Dendritic cell treated with granulocyte-macrophage colony-stimulating factor and Interleukin-4, amounts not matched to agents 40 ng/mL and 50 ng/mL, for 4 days (primary cell): ENCODE measurements at regions not wholly inside any gene's neighbourhood (a gene's known extent, or its start where the extent isn't known, plus 50 kb on each side); places are given as distances from the start of the nearest gene placed in this dataset.

Experiments
- H3K27ac Mint-ChIP-seq: one replicate; pipeline ENCODE4 v1.8.0; 2022; ENCODE audit warnings: mild to moderate bottlenecking, mixed read lengths
- H3K27me3 Mint-ChIP-seq: one replicate; pipeline ENCODE4 v1.8.0; 2022; ENCODE audit warnings: mild to moderate bottlenecking, mixed read lengths
- H3K36me3 Mint-ChIP-seq: one replicate; pipeline ENCODE4 v1.8.0; 2022; ENCODE audit warnings: low read depth, mixed read lengths
- H3K4me1 Mint-ChIP-seq: one replicate; pipeline ENCODE4 v1.8.0; 2022; ENCODE audit warnings: low read depth, mixed read lengths
- H3K4me3 Mint-ChIP-seq: one replicate; pipeline ENCODE4 v1.8.0; 2022; ENCODE audit warnings: mild to moderate bottlenecking, moderate library complexity, mixed read lengths
- H3K9me3 Mint-ChIP-seq: one replicate; pipeline ENCODE4 v1.8.0; 2022; ENCODE audit warnings: mixed read lengths
- intact Hi-C: fragments of 100-400 bp; cut with micrococcal nuclease; formaldehyde crosslinking; loops from one replicate; pipeline ENCODE4 v1.15.0; 2022

GRCh38 chr22:48883211-48883960 is 944.3 kb downstream of the BRD1 start:
- intact Hi-C loops = no loop called here
- Mint-ChIP-seq H3K27ac (no peak overlapping the region), H3K4me3 (no peak overlapping the region), H3K36me3 (no peaks in the 10 kb centered on the region), H3K27me3 (no peaks in the 10 kb centered on the region), H3K9me3 (no peaks in the 10 kb centered on the region), H3K4me1 (no peaks in the 10 kb centered on the region)

GRCh38 chr22:48882636-48883200 is 945.0 kb downstream of the BRD1 start:
- Mint-ChIP-seq H3K4me1 (no peaks in the 10 kb centered on the region), H3K27ac (no peak overlapping the region), H3K27me3 (no peaks in the 10 kb centered on the region), H3K9me3 (no peaks in the 10 kb centered on the region), H3K4me3 (no peak overlapping the region), H3K36me3 (no peaks in the 10 kb centered on the region)
- intact Hi-C loops = no loop called here

GRCh38 chr22:48881326-48881980 is 946.2 kb downstream of the BRD1 start:
- Mint-ChIP-seq H3K4me1 (no peaks in the 10 kb centered on the region), H3K4me3 (no peak overlapping the region), H3K27me3 (peaks cover 1% of the 10 kb centered on the region), H3K36me3 (no peaks in the 10 kb centered on the region), H3K9me3 (no peaks in the 10 kb centered on the region), H3K27ac (no peak overlapping the region)
- intact Hi-C loops = no loop called here

- intact Hi-C loops = no loop called here
- Mint-ChIP-seq H3K36me3 (no peaks in the 10 kb centered on the region), H3K27ac (no peak overlapping the region), H3K4me1 (no peaks in the 10 kb centered on the region), H3K4me3 (no peak overlapping the region), H3K27me3 (peaks cover 1% of the 10 kb centered on the region), H3K9me3 (no peaks in the 10 kb centered on the region)
Measured at GRCh38 chr22:48880749-48881148, 946.9 kb downstream of the BRD1 start.

- Mint-ChIP-seq H3K27me3 (peaks cover 3% of the 10 kb centered on the region), H3K4me1 (no peaks in the 10 kb centered on the region), H3K4me3 (no peak overlapping the region), H3K9me3 (no peaks in the 10 kb centered on the region), H3K36me3 (no peaks in the 10 kb centered on the region), H3K27ac (no peak overlapping the region)
- intact Hi-C loops = no loop called here
Measured at GRCh38 chr22:48876951-48877350, 950.7 kb downstream of the BRD1 start.

GRCh38 chr22:48874956-48875355 is 952.7 kb downstream of the BRD1 start:
- intact Hi-C loops = no loop called here
- H3K4me3 Mint-ChIP-seq = no peak overlapping the region
- H3K27ac Mint-ChIP-seq = no peak overlapping the region
- peaks cover 7% of the 10 kb centered on the region for H3K9me3 Mint-ChIP-seq
- H3K36me3 Mint-ChIP-seq = no peaks in the 10 kb centered on the region
- no peaks in the 10 kb centered on the region for H3K4me1 Mint-ChIP-seq
- H3K27me3 Mint-ChIP-seq = peaks cover 3% of the 10 kb centered on the region

GRCh38 chr22:48873191-48873520 is 954.5 kb downstream of the BRD1 start:
- intact Hi-C loops = no loop called here
- peaks cover 9% of the 10 kb centered on the region for H3K9me3 Mint-ChIP-seq

GRCh38 chr22:48872271-48873190 is 955.1 kb downstream of the BRD1 start:
- Mint-ChIP-seq H3K36me3 (no peaks in the 10 kb centered on the region), H3K4me3 (no peak overlapping the region), H3K27ac (no peak overlapping the region), H3K4me1 (no peaks in the 10 kb centered on the region), H3K27me3 (peaks cover 3% of the 10 kb centered on the region), H3K9me3 (peaks cover 9% of the 10 kb centered on the region)
- intact Hi-C loops = no loop called here

More at GRCh38 chr22:48873191-48873520, 954.5 kb downstream of the BRD1 start:
- no peak overlapping the region for H3K27ac Mint-ChIP-seq
- H3K27me3 Mint-ChIP-seq = peaks cover 3% of the 10 kb centered on the region
- H3K4me3 Mint-ChIP-seq = no peak overlapping the region
- no peaks in the 10 kb centered on the region for H3K36me3 Mint-ChIP-seq
- no peaks in the 10 kb centered on the region for H3K4me1 Mint-ChIP-seq

- peaks cover 2% of the 10 kb centered on the region for H3K27me3 Mint-ChIP-seq
- no peaks in the 10 kb centered on the region for H3K36me3 Mint-ChIP-seq
- H3K4me1 Mint-ChIP-seq = no peaks in the 10 kb centered on the region
- H3K27ac Mint-ChIP-seq = no peak overlapping the region
- peaks cover 9% of the 10 kb centered on the region for H3K9me3 Mint-ChIP-seq
- intact Hi-C loops = no loop called here
- H3K4me3 Mint-ChIP-seq = no peak overlapping the region
Measured at GRCh38 chr22:48871176-48871840, 956.4 kb downstream of the BRD1 start.

- H3K36me3 Mint-ChIP-seq = no peaks in the 10 kb centered on the region
- no peak overlapping the region for H3K4me3 Mint-ChIP-seq
- H3K9me3 Mint-ChIP-seq = peaks cover 9% of the 10 kb centered on the region
- no peaks in the 10 kb centered on the region for H3K4me1 Mint-ChIP-seq
- intact Hi-C loops = no loop called here
- no peak overlapping the region for H3K27ac Mint-ChIP-seq
- H3K27me3 Mint-ChIP-seq = peaks cover 2% of the 10 kb centered on the region
Measured at GRCh38 chr22:48870436-48870835, 957.2 kb downstream of the BRD1 start.

GRCh38 chr22:48869788-48870187 is 957.9 kb downstream of the BRD1 start:
- Mint-ChIP-seq H3K4me1 (no peaks in the 10 kb centered on the region), H3K27me3 (peaks cover 2% of the 10 kb centered on the region), H3K27ac (no peak overlapping the region), H3K9me3 (peaks cover 9% of the 10 kb centered on the region), H3K4me3 (no peak overlapping the region), H3K36me3 (no peaks in the 10 kb centered on the region)
- intact Hi-C loops = no loop called here

GRCh38 chr22:48869161-48869560 is 958.5 kb downstream of the BRD1 start:
- H3K27ac Mint-ChIP-seq = no peak overlapping the region
- intact Hi-C loops = no loop called here
- no peaks in the 10 kb centered on the region for H3K36me3 Mint-ChIP-seq
- H3K27me3 Mint-ChIP-seq = no peaks in the 10 kb centered on the region
- H3K4me3 Mint-ChIP-seq = no peak overlapping the region
- no peaks in the 10 kb centered on the region for H3K4me1 Mint-ChIP-seq
- H3K9me3 Mint-ChIP-seq = peaks cover 9% of the 10 kb centered on the region

- Mint-ChIP-seq H3K27ac (no peak overlapping the region), H3K4me1 (no peaks in the 10 kb centered on the region), H3K4me3 (no peak overlapping the region), H3K27me3 (no peaks in the 10 kb centered on the region), H3K9me3 (peaks cover 9% of the 10 kb centered on the region), H3K36me3 (no peaks in the 10 kb centered on the region)
- intact Hi-C loops = no loop called here
Measured at GRCh38 chr22:48868554-48868953, 959.1 kb downstream of the BRD1 start.
